Liver (tissue), 7 donors: ENCODE measurements at regions not wholly inside any gene's neighbourhood (a gene's known extent, or its start where the extent isn't known, plus 50 kb on each side); places are given as distances from the start of the nearest gene placed in this dataset.

Experiments
- DNase-seq: peaks from one replicate; pipeline ENCODE4 v3.0.0-alpha.2; 2017; ENCODE audit warnings: low spot score
- H3K27ac ChIP-seq, 2 donors: one replicate each; pipeline ENCODE4 v1.7.0; 2013; ENCODE audit warnings: inconsistent platforms in 2 of 2, low read length in 2 of 2, control low read depth in 1 of 2, low read depth in 1 of 2, mild to moderate bottlenecking in 1 of 2
- H3K27me3 ChIP-seq, 4 donors: one replicate each; pipeline versions ENCODE4 v1.6.1 to v1.7.0; 2013; ENCODE audit warnings: low read length in 3 of 4, inconsistent platforms in 1 of 4, mild to moderate bottlenecking in 1 of 4, moderate library complexity in 1 of 4; ENCODE audit not compliant: control insufficient read depth in 4 of 4, insufficient read depth in 4 of 4
- H3K36me3 ChIP-seq, 4 donors: one replicate each; pipeline versions ENCODE4 v1.6.1 to v1.7.0; 2013; ENCODE audit warnings: low read length in 3 of 4, mild to moderate bottlenecking in 3 of 4, low read depth in 1 of 4, moderate library complexity in 1 of 4; ENCODE audit not compliant: control insufficient read depth in 4 of 4, insufficient read depth in 3 of 4
- H3K4me1 ChIP-seq, 4 donors: one replicate each; pipeline versions ENCODE4 v1.6.1 to v1.7.0; 2013; ENCODE audit warnings: low read length in 3 of 4, mild to moderate bottlenecking in 3 of 4, moderate library complexity in 1 of 4; ENCODE audit not compliant: control insufficient read depth in 4 of 4, insufficient read depth in 4 of 4
- H3K4me3 ChIP-seq, 3 donors: one replicate each; pipeline versions ENCODE4 v1.6.1 to v1.7.0; 2013; ENCODE audit warnings: low read length in 3 of 3, control low read depth in 1 of 3, low read depth in 1 of 3, mild to moderate bottlenecking in 1 of 3
- H3K9ac ChIP-seq, 2 donors: one replicate each; pipeline ENCODE4 v1.7.0; 2013; ENCODE audit warnings: low read length in 2 of 2, mild to moderate bottlenecking in 2 of 2, moderate library complexity in 2 of 2, control low read depth in 1 of 2, low read depth in 1 of 2
- H3K9me3 ChIP-seq, 4 donors: one replicate each; pipeline versions ENCODE4 v1.6.1 to v1.7.0; 2013; ENCODE audit warnings: low read length in 3 of 4; ENCODE audit not compliant: control insufficient read depth in 4 of 4
- ATF3 ChIP-seq: IDR thresholded peaks from 2 replicates; pipeline ENCODE4 v1.6.1; 2016; ENCODE audit warnings: antibody characterized with exemption
- FOXA1 ChIP-seq: IDR thresholded peaks from 2 replicates; pipeline ENCODE4 v1.6.1; 2016; ENCODE audit warnings: antibody characterized with exemption
- GABPA ChIP-seq, 2 donors: IDR thresholded peaks in 1 of 2; conservative IDR thresholded peaks in 1 of 2; 2 replicates each; pipeline ENCODE4 v1.6.1; 2016; ENCODE audit warnings: antibody characterized with exemption in 2 of 2, mild to moderate bottlenecking in 1 of 2, moderate library complexity in 1 of 2
- HNF4A ChIP-seq, 2 donors: conservative IDR thresholded peaks; 2 replicates each; pipeline ENCODE4 v1.6.1; 2016; ENCODE audit warnings: antibody characterized with exemption in 2 of 2, mild to moderate bottlenecking in 2 of 2
- HNF4G ChIP-seq: IDR thresholded peaks from 2 replicates; pipeline ENCODE4 v1.6.1; 2016; ENCODE audit warnings: antibody characterized with exemption
- JUND ChIP-seq, 2 donors: IDR thresholded peaks; 2 replicates each; pipeline ENCODE4 v1.6.1; 2016; ENCODE audit warnings: antibody characterized with exemption in 2 of 2
- MAX ChIP-seq: IDR thresholded peaks from 2 replicates; pipeline ENCODE4 v1.6.1; 2016; ENCODE audit warnings: antibody characterized with exemption
- NR2F2 ChIP-seq: IDR thresholded peaks from 2 replicates; pipeline ENCODE4 v1.6.1; 2016; ENCODE audit warnings: antibody characterized with exemption
- RAD21 ChIP-seq, 2 donors: IDR thresholded peaks; 2 replicates each; pipeline ENCODE4 v1.6.1; 2016; ENCODE audit warnings: antibody characterized with exemption in 2 of 2, mild to moderate bottlenecking in 2 of 2
- REST ChIP-seq: IDR thresholded peaks from 2 replicates; pipeline ENCODE4 v1.6.1; 2016; ENCODE audit warnings: antibody characterized with exemption, mild to moderate bottlenecking
- RXRA ChIP-seq, 2 donors: IDR thresholded peaks; 2 replicates each; pipeline ENCODE4 v1.6.1; 2017 to 2018; ENCODE audit warnings: antibody characterized with exemption in 2 of 2, mild to moderate bottlenecking in 1 of 2
- SP1 ChIP-seq: IDR thresholded peaks from 2 replicates; pipeline ENCODE4 v1.6.1; 2018; ENCODE audit warnings: antibody characterized with exemption, mild to moderate bottlenecking
- TAF1 ChIP-seq: conservative IDR thresholded peaks from 2 replicates; pipeline ENCODE4 v1.6.1; 2016; ENCODE audit warnings: antibody characterized with exemption, mild to moderate bottlenecking
- YY1 ChIP-seq: IDR thresholded peaks from 2 replicates; pipeline ENCODE4 v1.6.1; 2016; ENCODE audit warnings: antibody characterized with exemption, mild to moderate bottlenecking
- ZBTB33 ChIP-seq: IDR thresholded peaks from 2 replicates; pipeline ENCODE4 v1.6.1; 2016; ENCODE audit warnings: antibody characterized with exemption
- WGBS: extraction: QIAGEN DNeasy Blood & Tissue Kit; methylation state at CpG from one replicate; pipeline ENCODE4 v1.1.7; 2013; 5-methylcytosine and 5-hydroxymethylcytosine counted together
- donor health status: healthy.
- donor health status: healthy.
- donor health status: healthy.
- donor health status: healthy.

GRCh38 chr6:148261470-148261869, 81.2 kb upstream of the SASH1 start:
- Histone ChIP-seq H3K9ac (no peak overlapping the region), H3K9me3 (no peaks in the 10 kb centered on the region), H3K27me3 (no peaks in the 10 kb centered on the region), H3K4me3 (no peak overlapping the region), H3K4me1 (no peaks in the 10 kb centered on the region), H3K27ac (no peak overlapping the region), H3K36me3 (no peaks in the 10 kb centered on the region)
- DNase-seq, result no peak
- WGBS, result 71% methylated on average over 6 of the region's 6 CpGs
- TF ChIP-seq HNF4G (no peak), RXRA (IDR thresholded peaks at IDR 0.05) (no peak), RAD21 (IDR thresholded peaks at IDR 0.05) (no peak), YY1 (no peak), FOXA1 (no peak)

- no peaks in the 10 kb centered on the region for H3K27me3 ChIP-seq
- H3K27ac ChIP-seq, result no peak overlapping the region
- no peak for TF ChIP-seq HNF4G
- no peak for TF ChIP-seq MAX
- no peak for TF ChIP-seq GABPA (IDR thresholded peaks at IDR 0.05 in 1 of 2, conservative IDR thresholded peaks at IDR 0.05 in 1 of 2)
- TF ChIP-seq ATF3, result no peak
- no peak for TF ChIP-seq HNF4A (conservative IDR thresholded peaks at IDR 0.05)
- no peak for TF ChIP-seq ZBTB33
- no peak for TF ChIP-seq NR2F2
- TF ChIP-seq FOXA1, result no peak
- no peak for TF ChIP-seq TAF1
- TF ChIP-seq RXRA (IDR thresholded peaks at IDR 0.05), result no peak
- no peak for TF ChIP-seq RAD21 (IDR thresholded peaks at IDR 0.05)
- no peak overlapping the region for H3K4me3 ChIP-seq
- no peaks in the 10 kb centered on the region for H3K4me1 ChIP-seq
- H3K9ac ChIP-seq, result no peak overlapping the region
- H3K9me3 ChIP-seq, result no peaks in the 10 kb centered on the region
- WGBS, result 89% methylated on average over 3 of the region's 3 CpGs
- no peak for DNase-seq
- no peaks in the 10 kb centered on the region for H3K36me3 ChIP-seq
Observed at GRCh38 chr6:148263010-148263409, 79.6 kb upstream of the SASH1 start.

GRCh38 chr6:148263961-148264360, 78.7 kb upstream of the SASH1 start:
- no peak overlapping the region for H3K9ac ChIP-seq
- 60% methylated on average over 5 of the region's 5 CpGs for WGBS
- TF ChIP-seq JUND (IDR thresholded peaks at IDR 0.05) (no peak), GABPA (IDR thresholded peaks at IDR 0.05 in 1 of 2, conservative IDR thresholded peaks at IDR 0.05 in 1 of 2) (no peak)
- no peaks in the 10 kb centered on the region for H3K36me3 ChIP-seq
- no peak overlapping the region for H3K27ac ChIP-seq
- H3K27me3 ChIP-seq, result no peaks in the 10 kb centered on the region
- no peaks in the 10 kb centered on the region for H3K9me3 ChIP-seq
- H3K4me3 ChIP-seq, result no peak overlapping the region
- DNase-seq, result no peak
- H3K4me1 ChIP-seq, result no peaks in the 10 kb centered on the region

- H3K9me3 ChIP-seq, result no peaks in the 10 kb centered on the region
- no peaks in the 10 kb centered on the region for H3K36me3 ChIP-seq
- no peak overlapping the region for H3K27ac ChIP-seq
- H3K27me3 ChIP-seq, result no peaks in the 10 kb centered on the region
- H3K9ac ChIP-seq, result no peak overlapping the region
- H3K4me1 ChIP-seq, result no peaks in the 10 kb centered on the region
- no peak for DNase-seq
- TF ChIP-seq TAF1 (no peak), SP1 (no peak), RAD21 (IDR thresholded peaks at IDR 0.05) (no peak), HNF4A (conservative IDR thresholded peaks at IDR 0.05) (no peak), JUND (IDR thresholded peaks at IDR 0.05) (no peak), REST (no peak), ATF3 (no peak), NR2F2 (no peak)
- no peak overlapping the region for H3K4me3 ChIP-seq
- WGBS, result 85% methylated on average over 2 of the region's 2 CpGs
Observed at GRCh38 chr6:148265054-148265453, 77.6 kb upstream of the SASH1 start.
